ENCODE measurements at regions not wholly inside any gene's neighbourhood (a gene's known extent, or its start where the extent isn't known, plus 50 kb on each side); places are given as distances from the start of the nearest gene placed in this dataset.

DNA sequence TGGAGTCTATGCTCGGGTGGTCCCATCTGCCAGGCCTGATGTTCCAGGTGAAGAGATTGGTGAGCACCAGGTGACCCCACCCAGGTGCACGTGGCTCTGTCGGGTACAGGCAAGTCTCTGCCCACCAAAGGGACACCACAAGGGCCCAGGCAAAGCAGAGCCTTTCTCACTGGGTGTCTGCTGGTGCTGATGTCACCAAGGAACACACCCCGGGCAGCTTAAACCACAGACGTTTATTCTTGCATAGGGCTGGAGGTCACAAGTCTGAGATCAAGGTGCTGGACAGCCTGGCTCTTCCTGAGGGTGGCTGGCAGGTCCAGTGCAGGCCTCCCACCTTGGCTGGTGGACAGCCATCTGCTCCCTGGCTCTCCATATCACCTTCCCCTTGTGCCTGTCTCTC, 100.7 kb upstream of the CD93 start:
- DNase-seq (ENCODE audit: low spot score in 2 of 2) (no peak), ATAC-seq (replicated peaks; ENCODE audit: extremely low read depth, poor library complexity, severe bottlenecking) (no peak)
- Mint-ChIP-seq H3K4me3 (no peak overlapping the region), H3K4me1 (no peaks in the 10 kb centered on the region), H3K27me3 (no peaks in the 10 kb centered on the region), H3K36me3 (ENCODE audit: insufficient read depth) (no peaks in the 10 kb centered on the region), H3K27ac (ENCODE audit: low read depth) (no peak overlapping the region), H3K9me3 (no peaks in the 10 kb centered on the region)

DNA sequence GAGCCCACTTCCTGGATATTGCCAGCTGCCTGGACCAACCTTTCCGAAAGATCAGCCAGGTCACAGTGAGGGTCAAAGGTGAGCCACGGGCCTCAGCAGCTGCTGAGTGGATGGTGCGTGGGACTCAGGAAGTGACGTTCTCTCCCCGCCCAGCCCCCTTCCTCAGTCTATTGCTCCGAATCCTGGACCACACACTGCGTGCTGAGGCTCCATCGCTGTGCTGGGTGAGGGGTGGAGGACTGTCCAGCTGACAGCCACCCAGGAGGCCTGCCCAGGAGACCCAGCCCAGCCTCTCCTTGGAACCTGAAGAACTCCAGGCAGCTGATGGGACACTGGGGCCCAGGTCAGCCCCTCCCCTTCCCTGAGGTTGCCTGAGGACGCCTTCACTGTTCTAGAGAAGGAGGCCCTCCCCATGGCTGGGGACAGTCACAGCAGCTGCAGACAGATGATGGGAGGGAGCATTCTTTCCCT, 94.4 kb upstream of the CD93 start:
- ATAC-seq (replicated peaks; ENCODE audit: extremely low read depth, poor library complexity, severe bottlenecking): no peak
- peaks cover 18% of the 10 kb centered on the region for H3K27me3 Mint-ChIP-seq
- no peak for DNase-seq (ENCODE audit: low spot score in 2 of 2)
- no peaks in the 10 kb centered on the region for H3K36me3 Mint-ChIP-seq (ENCODE audit: insufficient read depth)
- no peak overlapping the region for H3K4me3 Mint-ChIP-seq
- no peaks in the 10 kb centered on the region for H3K4me1 Mint-ChIP-seq
- H3K9me3 Mint-ChIP-seq: no peaks in the 10 kb centered on the region
- H3K27ac Mint-ChIP-seq (ENCODE audit: low read depth): no peak overlapping the region

DNA sequence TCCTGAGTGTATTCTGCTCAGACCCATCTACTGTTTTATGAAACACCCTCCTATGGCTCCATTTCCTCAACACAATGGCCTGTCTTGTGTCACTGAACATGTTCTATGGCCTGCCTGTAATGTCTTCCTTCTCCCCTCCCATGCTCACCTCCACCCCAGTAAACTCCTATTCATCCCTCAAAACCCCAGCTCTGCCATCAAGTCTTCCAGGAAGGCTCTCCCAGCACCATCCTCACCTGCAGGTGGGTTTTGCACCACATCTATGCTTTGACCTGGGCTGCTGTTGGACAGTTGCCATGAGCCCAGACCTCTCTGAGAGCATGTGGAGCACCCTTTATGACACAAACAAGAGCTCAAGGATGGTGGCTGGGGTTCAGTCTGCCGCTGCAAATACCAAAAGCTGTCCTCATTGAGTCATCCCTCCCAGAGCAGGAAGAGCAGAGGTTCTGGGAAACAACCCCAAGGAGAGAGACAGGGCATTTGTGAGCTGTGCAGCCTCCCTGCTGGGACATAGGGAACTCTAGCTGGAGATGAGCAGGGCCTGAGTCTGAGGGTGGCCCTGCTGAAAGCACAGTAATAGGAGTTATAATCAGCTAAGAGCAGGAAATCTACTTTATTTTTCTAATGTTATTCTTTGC, 93.8 kb upstream of the CD93 start:
- peaks cover 20% of the 10 kb centered on the region for H3K27me3 Mint-ChIP-seq
- ATAC-seq (replicated peaks; ENCODE audit: extremely low read depth, poor library complexity, severe bottlenecking): no peak
- no peak overlapping the region for H3K4me3 Mint-ChIP-seq
- no peaks in the 10 kb centered on the region for H3K36me3 Mint-ChIP-seq (ENCODE audit: insufficient read depth)
- no peak for DNase-seq (ENCODE audit: low spot score in 2 of 2)
- no peak overlapping the region for H3K27ac Mint-ChIP-seq (ENCODE audit: low read depth)
- H3K9me3 Mint-ChIP-seq: no peaks in the 10 kb centered on the region
- no peaks in the 10 kb centered on the region for H3K4me1 Mint-ChIP-seq

DNA sequence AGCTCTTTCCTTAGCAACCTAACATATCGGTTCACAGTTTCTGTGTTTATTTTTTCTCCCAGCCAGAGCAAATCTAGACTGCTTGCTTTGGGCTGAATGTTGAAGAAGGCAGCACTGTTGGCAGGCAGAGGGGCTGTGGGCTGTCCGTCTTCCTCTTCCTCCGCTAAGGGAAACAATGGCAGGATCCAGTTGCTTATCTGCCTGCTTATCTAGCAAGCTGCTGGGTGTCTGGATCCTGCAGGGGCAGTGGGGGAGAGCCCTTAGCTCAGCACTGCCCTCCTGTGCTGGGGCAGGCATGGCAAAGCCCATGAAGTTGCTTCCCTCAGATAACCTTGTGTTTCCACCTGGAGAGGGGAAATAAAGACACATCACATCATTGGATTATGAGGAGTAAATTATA, 92.7 kb upstream of the CD93 start:
- Mint-ChIP-seq H3K36me3 (ENCODE audit: insufficient read depth) (no peaks in the 10 kb centered on the region), H3K4me3 (no peak overlapping the region), H3K27me3 (peaks cover 31% of the 10 kb centered on the region), H3K4me1 (no peaks in the 10 kb centered on the region), H3K9me3 (no peaks in the 10 kb centered on the region), H3K27ac (ENCODE audit: low read depth) (no peak overlapping the region)
- ATAC-seq (replicated peaks; ENCODE audit: extremely low read depth, poor library complexity, severe bottlenecking) (no peak), DNase-seq (ENCODE audit: low spot score in 2 of 2) (no peak)

DNA sequence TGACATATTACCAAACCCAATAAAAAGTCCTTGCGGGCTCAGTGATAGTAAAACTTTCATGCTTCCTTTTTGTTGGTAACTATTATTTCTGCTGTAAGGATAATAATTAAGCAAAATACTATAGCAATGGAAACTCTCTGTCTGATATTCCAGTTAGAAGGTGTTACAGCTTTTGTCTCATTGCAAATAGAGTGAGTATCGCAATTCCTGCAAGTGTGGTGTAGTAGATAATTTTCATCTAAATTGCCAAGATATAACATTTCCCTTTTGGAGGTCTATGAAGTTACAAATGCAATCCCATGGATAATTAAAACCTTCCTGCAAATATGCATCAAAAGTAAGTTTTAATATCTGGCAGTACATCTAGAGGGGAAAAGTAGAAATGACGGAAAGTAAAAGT, 88.7 kb upstream of the CD93 start:
- no peak overlapping the region for H3K27ac Mint-ChIP-seq (ENCODE audit: low read depth)
- H3K9me3 Mint-ChIP-seq: no peaks in the 10 kb centered on the region
- no peak for DNase-seq (ENCODE audit: low spot score in 2 of 2)
- no peak overlapping the region for H3K4me3 Mint-ChIP-seq
- H3K36me3 Mint-ChIP-seq (ENCODE audit: insufficient read depth): no peaks in the 10 kb centered on the region
- ATAC-seq (replicated peaks; ENCODE audit: extremely low read depth, poor library complexity, severe bottlenecking): no peak
- peaks cover 45% of the 10 kb centered on the region for H3K27me3 Mint-ChIP-seq
- H3K4me1 Mint-ChIP-seq: no peaks in the 10 kb centered on the region

DNA sequence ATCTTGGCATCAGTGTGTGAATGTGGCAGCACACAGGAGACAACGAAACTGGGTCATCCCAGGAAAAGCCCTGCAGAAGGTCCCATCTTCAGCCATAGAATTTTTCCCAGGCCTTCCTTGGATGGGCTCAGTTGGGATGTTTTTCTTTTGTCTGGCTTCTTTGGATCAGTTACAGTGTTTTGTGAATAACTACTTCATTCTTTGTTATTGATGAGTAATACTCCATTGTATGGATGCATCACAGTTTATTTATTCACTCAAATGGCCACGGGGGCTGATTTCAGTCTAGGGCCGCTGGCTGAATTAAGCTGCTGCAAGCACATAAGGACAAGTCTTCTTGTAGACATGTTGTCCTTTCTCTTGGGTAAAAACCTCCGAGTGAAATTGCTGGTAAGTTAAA, 81.3 kb upstream of the CD93 start:
- DNase-seq (ENCODE audit: low spot score in 2 of 2): no peak
- no peaks in the 10 kb centered on the region for H3K9me3 Mint-ChIP-seq

DNA sequence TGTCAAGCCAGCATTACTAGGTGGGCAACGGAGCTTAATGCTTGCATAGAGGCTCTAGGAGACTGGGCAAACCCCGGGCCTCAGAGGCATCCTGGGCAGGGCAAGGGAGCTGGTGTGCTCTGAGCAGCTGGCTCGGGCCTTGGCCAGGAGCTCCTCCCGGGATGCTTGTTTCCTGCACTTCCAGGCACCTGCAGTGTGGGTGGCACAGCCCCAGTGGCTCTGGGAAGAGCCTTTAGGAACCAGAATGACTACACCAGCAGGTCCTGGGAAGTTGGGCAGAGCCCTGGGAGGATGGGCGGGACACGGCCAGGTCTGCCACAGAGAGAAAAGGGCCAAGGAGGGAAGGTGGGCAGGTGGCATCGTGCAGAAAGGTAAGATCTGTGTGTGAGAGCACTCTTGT, 80.4 kb upstream of the CD93 start:
- no peaks in the 10 kb centered on the region for H3K36me3 Mint-ChIP-seq (ENCODE audit: insufficient read depth)
- ATAC-seq (replicated peaks; ENCODE audit: extremely low read depth, poor library complexity, severe bottlenecking): no peak
- no peaks in the 10 kb centered on the region for H3K9me3 Mint-ChIP-seq
- H3K27ac Mint-ChIP-seq (ENCODE audit: low read depth): no peak overlapping the region
- DNase-seq (ENCODE audit: low spot score in 2 of 2): no peak
- peaks cover 10% of the 10 kb centered on the region for H3K27me3 Mint-ChIP-seq
- no peaks in the 10 kb centered on the region for H3K4me1 Mint-ChIP-seq
- no peak overlapping the region for H3K4me3 Mint-ChIP-seq

More for the DNA sequence above, 81.3 kb upstream of the CD93 start:
- Mint-ChIP-seq H3K27me3 (peaks cover 11% of the 10 kb centered on the region), H3K4me1 (no peaks in the 10 kb centered on the region), H3K27ac (ENCODE audit: low read depth) (no peak overlapping the region), H3K4me3 (no peak overlapping the region), H3K36me3 (ENCODE audit: insufficient read depth) (no peaks in the 10 kb centered on the region)
- ATAC-seq (replicated peaks; ENCODE audit: extremely low read depth, poor library complexity, severe bottlenecking): no peak

DNA sequence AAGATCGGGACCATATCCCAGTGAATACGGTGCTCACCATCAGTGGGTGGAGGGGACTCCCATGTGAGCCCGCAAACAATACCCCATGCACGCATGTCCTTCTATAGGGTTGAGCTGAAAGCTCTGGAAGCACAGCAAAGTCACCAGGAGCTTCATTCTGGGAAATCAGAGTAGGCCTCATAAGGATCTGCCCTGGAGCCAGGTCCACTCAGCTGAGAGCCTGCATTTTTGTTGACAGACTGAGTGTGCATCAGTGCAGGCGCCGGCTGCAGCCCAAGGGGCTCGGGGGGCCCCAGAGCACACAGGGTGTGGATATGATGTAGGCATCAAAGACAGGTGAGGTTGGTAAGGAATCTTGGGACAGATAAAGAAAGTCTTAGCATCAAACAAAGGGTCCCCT, 79.8 kb upstream of the CD93 start:
- DNase-seq (ENCODE audit: low spot score in 2 of 2): no peak
- no peak for ATAC-seq (replicated peaks; ENCODE audit: extremely low read depth, poor library complexity, severe bottlenecking)
- Mint-ChIP-seq H3K4me3 (no peak overlapping the region), H3K36me3 (ENCODE audit: insufficient read depth) (no peaks in the 10 kb centered on the region), H3K4me1 (no peaks in the 10 kb centered on the region), H3K9me3 (no peaks in the 10 kb centered on the region), H3K27ac (ENCODE audit: low read depth) (no peak overlapping the region), H3K27me3 (peaks cover 10% of the 10 kb centered on the region)

DNA sequence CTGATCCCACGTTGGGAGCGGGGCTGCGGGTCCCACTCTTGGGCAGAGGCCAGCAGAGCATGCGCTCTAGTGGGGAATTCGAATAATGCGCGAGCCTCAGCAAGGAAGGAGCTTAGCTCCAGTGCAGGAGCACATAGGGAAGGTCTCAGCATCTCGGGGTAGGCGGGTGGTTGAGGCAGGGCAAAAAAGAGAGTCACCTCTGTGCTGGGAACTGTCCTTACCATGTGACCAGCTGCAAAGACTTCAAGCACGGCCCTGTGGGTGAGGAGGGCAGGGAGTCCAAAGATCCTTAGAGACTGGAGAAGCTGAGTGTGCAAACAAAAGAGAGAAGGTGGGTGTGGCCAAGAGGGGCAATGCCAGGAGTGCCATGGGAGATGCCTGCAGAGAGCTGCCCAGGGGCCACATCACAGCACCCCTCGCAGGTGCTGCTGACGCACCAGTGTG, 79.2 kb upstream of the CD93 start:
- Mint-ChIP-seq H3K27ac (ENCODE audit: low read depth) (no peak overlapping the region), H3K4me3 (no peak overlapping the region), H3K9me3 (no peaks in the 10 kb centered on the region), H3K27me3 (peaks cover 10% of the 10 kb centered on the region), H3K36me3 (ENCODE audit: insufficient read depth) (no peaks in the 10 kb centered on the region), H3K4me1 (no peaks in the 10 kb centered on the region)
- DNase-seq (ENCODE audit: low spot score in 2 of 2) (no peak), ATAC-seq (replicated peaks; ENCODE audit: extremely low read depth, poor library complexity, severe bottlenecking) (no peak)

DNA sequence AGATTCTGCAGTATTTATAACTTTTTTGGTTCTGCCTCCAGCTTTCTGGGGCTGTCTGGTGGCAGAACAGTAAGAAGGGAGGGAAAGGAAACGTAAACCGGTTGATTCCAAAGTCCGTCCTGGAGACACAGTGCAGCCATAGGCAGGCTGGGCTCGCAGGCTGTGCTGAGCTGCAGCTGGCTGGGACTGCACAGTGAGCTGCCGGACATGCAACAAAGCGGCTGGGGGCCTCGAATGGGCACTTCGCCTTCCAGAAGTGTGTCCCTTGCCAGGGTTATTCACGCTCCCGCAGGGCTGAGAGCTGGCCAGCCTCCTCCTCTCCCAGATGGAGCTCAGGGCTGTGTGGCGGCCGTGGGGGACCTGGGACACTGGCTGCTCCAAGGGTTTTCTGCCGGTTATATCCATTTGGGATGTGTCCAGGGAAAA, 78.1 kb upstream of the CD93 start:
- H3K36me3 Mint-ChIP-seq (ENCODE audit: insufficient read depth): no peaks in the 10 kb centered on the region
- no peak overlapping the region for H3K27ac Mint-ChIP-seq (ENCODE audit: low read depth)
- no peak for ATAC-seq (replicated peaks; ENCODE audit: extremely low read depth, poor library complexity, severe bottlenecking)

DNA sequence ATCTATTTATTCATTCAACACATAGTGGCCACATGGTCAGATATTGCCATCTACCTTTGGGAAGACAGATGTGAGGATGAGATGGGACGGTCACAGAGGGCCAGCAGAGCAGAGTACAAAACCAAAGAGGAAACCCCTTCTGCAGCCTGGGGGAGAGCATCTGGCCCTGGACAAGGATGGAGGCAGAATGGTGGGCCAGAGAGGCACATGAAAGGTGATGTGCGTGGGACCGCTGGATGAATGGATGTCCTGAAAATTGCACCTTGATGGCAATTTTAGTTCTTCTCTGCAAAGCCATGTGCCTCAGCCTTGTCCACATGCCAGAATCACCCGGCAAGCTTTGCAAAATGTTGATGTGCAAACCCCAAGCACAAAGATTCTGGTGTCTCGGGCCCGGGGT, 77.4 kb upstream of the CD93 start:
- Mint-ChIP-seq H3K4me1 (peaks cover 9% of the 10 kb centered on the region), H3K36me3 (ENCODE audit: insufficient read depth) (no peaks in the 10 kb centered on the region), H3K4me3 (no peak overlapping the region), H3K27ac (ENCODE audit: low read depth) (no peak overlapping the region), H3K9me3 (no peaks in the 10 kb centered on the region), H3K27me3 (peaks cover 10% of the 10 kb centered on the region)
- ATAC-seq (replicated peaks; ENCODE audit: extremely low read depth, poor library complexity, severe bottlenecking) (no peak), DNase-seq (ENCODE audit: low spot score in 2 of 2) (no peak)

More for the DNA sequence above, 78.1 kb upstream of the CD93 start:
- no peak for DNase-seq (ENCODE audit: low spot score in 2 of 2)
- Mint-ChIP-seq H3K27me3 (peaks cover 10% of the 10 kb centered on the region), H3K4me3 (no peak overlapping the region), H3K9me3 (no peaks in the 10 kb centered on the region), H3K4me1 (peaks cover 8% of the 10 kb centered on the region)

DNA sequence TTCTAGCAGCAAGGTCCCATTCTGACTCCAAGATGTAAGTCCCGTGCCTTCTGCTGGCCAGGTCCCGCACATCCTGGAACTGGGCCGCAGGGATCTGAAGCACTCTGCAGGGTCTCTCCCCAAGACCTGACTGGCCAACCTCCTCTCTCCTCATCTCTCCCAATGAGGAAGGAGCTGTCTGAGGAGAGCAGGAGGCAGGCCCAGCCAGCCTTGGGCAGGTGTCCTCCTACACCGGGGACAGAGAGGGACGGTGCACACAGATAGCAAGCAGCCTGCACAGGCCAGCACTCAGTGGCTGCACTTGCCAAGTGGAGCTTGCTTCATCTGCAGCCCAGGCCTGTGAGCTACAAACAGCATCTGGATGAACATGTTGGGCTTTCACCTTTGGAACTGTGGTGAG, 76.8 kb upstream of the CD93 start:
- no peak overlapping the region for H3K27ac Mint-ChIP-seq (ENCODE audit: low read depth)
- H3K9me3 Mint-ChIP-seq: no peaks in the 10 kb centered on the region
- no peak overlapping the region for H3K4me3 Mint-ChIP-seq
- peaks cover 17% of the 10 kb centered on the region for H3K27me3 Mint-ChIP-seq
- no peak for ATAC-seq (replicated peaks; ENCODE audit: extremely low read depth, poor library complexity, severe bottlenecking)
- H3K36me3 Mint-ChIP-seq (ENCODE audit: insufficient read depth): no peaks in the 10 kb centered on the region
- DNase-seq (ENCODE audit: low spot score in 2 of 2): no peak
- peaks cover 9% of the 10 kb centered on the region for H3K4me1 Mint-ChIP-seq

DNA sequence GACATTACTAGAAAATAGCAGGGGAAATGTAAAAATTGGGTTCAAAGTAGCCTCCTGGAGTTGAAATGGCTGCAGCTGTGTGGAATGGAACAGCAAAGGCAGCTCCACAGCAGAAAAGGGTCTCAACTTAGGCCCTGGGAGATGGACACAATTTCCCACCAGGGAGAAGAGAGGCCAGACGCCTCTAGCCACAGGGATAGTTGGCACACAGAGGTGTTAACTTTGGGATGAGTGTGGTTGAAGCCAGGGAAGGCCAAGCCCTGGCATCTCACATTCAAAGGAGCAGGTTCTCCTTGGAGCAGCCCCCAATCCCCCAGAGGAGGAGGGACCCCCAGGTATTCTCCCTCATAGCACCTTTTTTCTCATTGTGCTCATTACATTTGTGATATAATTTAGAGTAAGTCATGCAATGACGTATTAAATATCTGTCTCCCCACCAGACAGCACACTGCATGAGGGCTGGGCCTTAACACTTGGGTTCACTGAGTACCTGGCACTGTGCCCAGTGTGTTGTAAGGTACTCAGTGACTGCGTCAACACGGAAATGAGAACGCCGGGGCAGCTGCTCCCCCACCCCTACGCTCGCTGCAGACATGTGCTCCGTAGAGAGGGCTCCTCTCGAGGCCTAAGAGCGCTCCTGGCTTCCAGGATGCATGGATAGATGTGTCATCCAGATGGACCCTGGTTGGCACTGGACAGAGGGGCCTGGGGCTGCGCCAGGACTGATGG, 76.0 kb upstream of the CD93 start:
- Mint-ChIP-seq H3K9me3 (no peaks in the 10 kb centered on the region), H3K4me1 (peaks cover 9% of the 10 kb centered on the region), H3K27ac (ENCODE audit: low read depth) (no peak overlapping the region), H3K36me3 (ENCODE audit: insufficient read depth) (no peaks in the 10 kb centered on the region), H3K27me3 (peaks cover 20% of the 10 kb centered on the region), H3K4me3 (no peak overlapping the region)
- ATAC-seq (replicated peaks; ENCODE audit: extremely low read depth, poor library complexity, severe bottlenecking) (no peak), DNase-seq (ENCODE audit: low spot score in 2 of 2) (no peak)
